Bronchial epithelial cell (primary cell): ENCODE measurements at regions not wholly inside any gene's neighbourhood (a gene's known extent, or its start where the extent isn't known, plus 50 kb on each side); places are given as distances from the start of the nearest gene placed in this dataset.

ENCODE experiments used
- DNase-seq: peaks from one replicate; pipeline ENCODE4 v3.0.0-alpha.2; 2010; ENCODE audit warnings: low read depth
- FAIRE-seq: peaks from 2 replicates; lab custom pipeline; 2011; peaks lifted over from hg19 to GRCh38; lab: Jason Lieb, UNC
- H3K27me3 ChIP-seq: 2 replicates; pipeline ENCODE4 v1.5.1; 2011; ENCODE audit warnings: low read length; ENCODE audit not compliant: control insufficient read depth, insufficient read depth
- H3K36me3 ChIP-seq: 2 replicates; pipeline ENCODE4 v1.5.1; 2011; ENCODE audit warnings: low read length; ENCODE audit not compliant: control insufficient read depth, insufficient read depth
- H3K4me3 ChIP-seq: 2 replicates; pipeline ENCODE4 v1.5.1; 2011; ENCODE audit warnings: mild to moderate bottlenecking, low read depth, low read length, control low read depth
- TF ChIP-seq, protein P1 (sequence below): IDR thresholded peaks from 2 replicates; pipeline ENCODE4 v1.5.1; 2011; ENCODE audit warnings: mild to moderate bottlenecking, moderate library complexity, low read length, control low read depth, inconsistent platforms; ENCODE audit not compliant: insufficient read depth, severe bottlenecking

DNA sequence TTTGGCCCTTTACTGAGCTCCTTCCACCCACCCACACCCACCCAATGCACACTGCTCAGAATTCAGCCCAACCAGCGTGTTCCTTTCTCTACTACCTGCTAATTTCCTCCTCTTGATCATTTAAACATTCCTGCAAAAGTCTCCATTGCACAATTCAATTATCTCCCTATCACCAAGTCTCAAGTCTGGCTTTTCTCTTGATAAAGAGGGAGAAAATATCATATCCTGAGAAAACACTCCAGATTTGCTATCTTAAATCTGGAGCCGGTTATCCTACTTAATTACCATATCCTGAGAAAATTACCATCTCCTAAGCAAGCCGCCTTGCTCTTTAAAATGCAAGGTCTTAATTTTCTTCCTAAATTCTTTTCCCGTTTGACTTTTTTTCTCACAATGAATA, 505.5 kb downstream of the XPNPEP1 start:
- Histone ChIP-seq H3K4me3 (no peak overlapping the region), H3K27me3 (no peaks in the 10 kb centered on the region), H3K36me3 (no peaks in the 10 kb centered on the region)
- FAIRE-seq, result no peak
- no peak for DNase-seq
- TF ChIP-seq, protein P1, sequence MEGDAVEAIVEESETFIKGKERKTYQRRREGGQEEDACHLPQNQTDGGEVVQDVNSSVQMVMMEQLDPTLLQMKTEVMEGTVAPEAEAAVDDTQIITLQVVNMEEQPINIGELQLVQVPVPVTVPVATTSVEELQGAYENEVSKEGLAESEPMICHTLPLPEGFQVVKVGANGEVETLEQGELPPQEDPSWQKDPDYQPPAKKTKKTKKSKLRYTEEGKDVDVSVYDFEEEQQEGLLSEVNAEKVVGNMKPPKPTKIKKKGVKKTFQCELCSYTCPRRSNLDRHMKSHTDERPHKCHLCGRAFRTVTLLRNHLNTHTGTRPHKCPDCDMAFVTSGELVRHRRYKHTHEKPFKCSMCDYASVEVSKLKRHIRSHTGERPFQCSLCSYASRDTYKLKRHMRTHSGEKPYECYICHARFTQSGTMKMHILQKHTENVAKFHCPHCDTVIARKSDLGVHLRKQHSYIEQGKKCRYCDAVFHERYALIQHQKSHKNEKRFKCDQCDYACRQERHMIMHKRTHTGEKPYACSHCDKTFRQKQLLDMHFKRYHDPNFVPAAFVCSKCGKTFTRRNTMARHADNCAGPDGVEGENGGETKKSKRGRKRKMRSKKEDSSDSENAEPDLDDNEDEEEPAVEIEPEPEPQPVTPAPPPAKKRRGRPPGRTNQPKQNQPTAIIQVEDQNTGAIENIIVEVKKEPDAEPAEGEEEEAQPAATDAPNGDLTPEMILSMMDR, result no peak

DNA sequence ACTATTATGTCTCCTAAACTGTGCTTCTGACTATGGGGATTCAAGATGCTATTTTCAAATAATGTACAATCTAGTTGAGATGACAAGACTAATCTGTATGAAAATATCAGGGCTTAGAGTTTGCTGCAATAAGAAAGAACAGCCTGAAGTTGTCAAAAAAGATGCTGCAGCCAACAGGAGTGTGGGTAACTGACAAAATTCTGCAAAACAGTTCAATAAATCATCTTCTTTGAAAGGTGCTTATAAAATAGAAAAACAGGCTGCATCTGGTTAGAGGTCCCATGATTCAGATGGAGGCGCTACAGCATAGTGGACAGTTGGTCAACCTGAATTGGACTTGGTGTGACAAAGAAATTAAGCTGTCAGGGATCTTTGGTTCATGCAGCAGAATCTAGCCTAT, 511.0 kb downstream of the XPNPEP1 start:
- no peaks in the 10 kb centered on the region for H3K36me3 ChIP-seq
- TF ChIP-seq, protein P1, result no peak
- no peak for FAIRE-seq
- no peaks in the 10 kb centered on the region for H3K27me3 ChIP-seq
- no peak for DNase-seq
- H3K4me3 ChIP-seq, result no peak overlapping the region

DNA sequence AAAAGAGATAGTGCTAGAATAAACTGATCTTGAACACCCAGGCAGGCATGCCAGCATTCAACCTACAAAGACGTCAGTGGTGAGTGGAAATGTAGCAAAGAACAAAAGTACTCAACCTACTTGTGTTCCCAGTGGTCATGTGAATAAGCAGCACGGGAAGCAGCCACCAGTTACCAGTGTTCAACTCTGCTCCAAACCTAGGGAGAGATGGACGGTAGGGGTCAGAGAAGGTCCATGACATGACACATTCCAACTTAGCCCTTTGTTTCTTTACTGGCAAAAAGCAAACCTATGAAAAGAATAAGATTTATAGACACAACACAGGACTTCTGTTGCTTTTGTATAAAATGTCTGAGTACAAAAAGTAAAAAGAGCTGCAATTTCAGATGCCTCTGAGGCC, 511.4 kb downstream of the XPNPEP1 start:
- Histone ChIP-seq H3K4me3 (no peak overlapping the region), H3K36me3 (no peaks in the 10 kb centered on the region), H3K27me3 (no peaks in the 10 kb centered on the region)
- DNase-seq (no peak), FAIRE-seq (no peak)
- TF ChIP-seq, protein P1, result no peak

DNA sequence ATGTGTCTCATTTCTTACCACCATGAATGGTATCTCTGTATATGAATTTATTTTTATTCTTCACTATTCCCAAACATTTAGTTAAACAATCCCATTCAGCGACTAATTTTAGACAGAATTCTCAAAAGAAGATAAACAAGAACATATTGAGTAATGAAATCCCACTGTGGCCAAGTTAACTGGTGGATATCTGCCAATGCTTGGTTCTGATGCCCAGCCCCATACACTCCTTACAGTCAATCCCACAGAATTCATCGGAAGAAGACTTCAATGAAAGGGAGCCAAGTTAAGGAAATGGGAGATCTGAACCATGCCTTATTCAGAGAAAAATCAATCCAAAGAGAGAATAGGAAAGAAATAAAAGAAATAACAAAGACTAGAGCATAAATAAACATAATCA, 518.0 kb downstream of the XPNPEP1 start:
- H3K4me3 ChIP-seq, result no peak overlapping the region
- FAIRE-seq (no peak), DNase-seq (no peak)
- H3K27me3 ChIP-seq, result no peaks in the 10 kb centered on the region
- H3K36me3 ChIP-seq, result no peaks in the 10 kb centered on the region
- TF ChIP-seq, protein P1, result no peak

DNA sequence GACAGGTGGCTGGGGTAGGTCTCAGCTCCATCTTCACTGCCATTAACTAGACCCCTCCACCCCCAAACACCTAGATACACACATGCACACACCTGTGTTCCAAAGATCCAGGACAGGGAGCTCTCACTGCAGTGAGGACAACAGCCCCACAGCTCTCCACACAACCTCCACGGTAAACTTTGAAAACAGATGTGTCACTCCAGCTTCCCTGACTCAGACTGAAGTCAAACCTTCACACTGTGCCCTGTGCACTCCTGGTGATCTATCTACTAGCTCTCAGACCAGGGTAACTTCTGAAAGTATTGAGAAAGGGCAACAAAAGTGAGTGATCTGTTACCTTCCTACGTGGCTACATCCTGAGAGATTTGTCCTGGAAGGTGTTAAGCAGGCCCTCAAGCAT, 519.8 kb downstream of the XPNPEP1 start:
- DNase-seq (no peak), FAIRE-seq (peak; percentile 40)
- Histone ChIP-seq H3K4me3 (no peak overlapping the region), H3K27me3 (no peaks in the 10 kb centered on the region), H3K36me3 (no peaks in the 10 kb centered on the region)
- TF ChIP-seq, protein P1, result no peak

DNA sequence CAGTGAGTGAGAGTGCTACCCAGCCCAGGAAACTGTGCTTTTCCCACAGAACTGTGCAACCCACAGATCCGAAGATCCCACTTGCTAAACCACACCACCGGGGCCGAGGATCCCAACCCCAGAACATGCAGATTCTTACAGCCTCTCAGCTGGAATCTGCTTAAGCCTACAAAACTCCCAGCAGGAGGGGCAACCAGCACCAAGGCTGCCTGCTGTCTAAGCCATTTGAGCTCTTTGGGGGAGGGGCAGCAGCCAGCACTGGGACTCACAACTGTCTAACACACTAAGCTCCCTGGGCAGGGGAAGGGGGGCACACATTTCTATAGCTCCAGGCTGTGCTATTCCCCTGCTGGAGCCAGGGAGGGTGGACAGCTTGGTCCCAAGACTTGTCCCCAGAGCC, 529.9 kb downstream of the XPNPEP1 start:
- H3K4me3 ChIP-seq, result no peak overlapping the region
- DNase-seq (no peak), FAIRE-seq (no peak)
- no peaks in the 10 kb centered on the region for H3K27me3 ChIP-seq
- no peaks in the 10 kb centered on the region for H3K36me3 ChIP-seq
- TF ChIP-seq, protein P1, result no peak
